Fibroblast of lung (primary cell): ENCODE measurements at regions not wholly inside any gene's neighbourhood (a gene's known extent, or its start where the extent isn't known, plus 50 kb on each side); places are given as distances from the start of the nearest gene placed in this dataset.

Source experiments
- CTCF ChIP-seq, 2 donors: IDR thresholded peaks in 1 of 2; conservative IDR thresholded peaks in 1 of 2; 1 replicate in 1 of 2; 2 replicates in 1 of 2; pipeline ENCODE4 v1.5.1; 2011 to 2012; ENCODE audit warnings: low read length in 2 of 2, control low read depth in 1 of 2, inconsistent platforms in 1 of 2, low read depth in 1 of 2, mild to moderate bottlenecking in 1 of 2
- EZH2 ChIP-seq: IDR thresholded peaks from 2 replicates; pipeline ENCODE4 v1.5.1; 2012; ENCODE audit warnings: low read length, control low read depth, mild to moderate bottlenecking; ENCODE audit errors: missing control alignments

GRCh38 chr2:9753665-9754531 lies 89.4 kb upstream of the TAF1B start:
- no peak for TF ChIP-seq CTCF (conservative IDR thresholded peaks at IDR 0.05 in 1 of 2, IDR thresholded peaks at IDR 0.05 in 1 of 2; ENCODE audit: low read depth in 1 of 2, low read length in 2 of 2)
- TF ChIP-seq EZH2 = no peak
